GM12872 (cell line): ENCODE measurements at regions not wholly inside any gene's neighbourhood (a gene's known extent, or its start where the extent isn't known, plus 50 kb on each side); places are given as distances from the start of the nearest gene placed in this dataset.

ENCODE experiments used
- TF ChIP-seq, protein P1 (sequence below): IDR thresholded peaks from 3 replicates; pipeline ENCODE4 v1.5.1; 2011; ENCODE audit warnings: low read depth, mild to moderate bottlenecking, low read length, moderate library complexity; ENCODE audit not compliant: insufficient read depth

DNA sequence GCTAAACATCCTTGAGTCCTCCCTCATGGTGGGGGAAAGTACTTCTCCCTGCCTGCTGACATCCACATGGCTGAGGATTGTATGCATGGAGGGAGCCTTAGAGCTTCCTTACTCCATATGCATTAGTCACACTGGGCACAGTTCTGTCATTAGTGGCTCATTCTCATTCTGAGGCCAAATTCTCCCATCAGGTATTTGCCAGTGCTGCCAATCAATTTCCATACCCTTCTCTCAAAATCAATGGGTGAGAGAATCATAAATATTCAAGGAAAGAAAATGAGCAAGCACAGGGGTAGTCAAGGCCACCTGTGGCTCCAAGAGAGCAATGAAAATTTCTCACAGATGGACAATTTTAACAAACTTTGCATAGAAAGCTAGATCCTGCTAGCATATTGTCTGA is 422.6 kb upstream of the SETBP1 start:
- TF ChIP-seq, protein P1, sequence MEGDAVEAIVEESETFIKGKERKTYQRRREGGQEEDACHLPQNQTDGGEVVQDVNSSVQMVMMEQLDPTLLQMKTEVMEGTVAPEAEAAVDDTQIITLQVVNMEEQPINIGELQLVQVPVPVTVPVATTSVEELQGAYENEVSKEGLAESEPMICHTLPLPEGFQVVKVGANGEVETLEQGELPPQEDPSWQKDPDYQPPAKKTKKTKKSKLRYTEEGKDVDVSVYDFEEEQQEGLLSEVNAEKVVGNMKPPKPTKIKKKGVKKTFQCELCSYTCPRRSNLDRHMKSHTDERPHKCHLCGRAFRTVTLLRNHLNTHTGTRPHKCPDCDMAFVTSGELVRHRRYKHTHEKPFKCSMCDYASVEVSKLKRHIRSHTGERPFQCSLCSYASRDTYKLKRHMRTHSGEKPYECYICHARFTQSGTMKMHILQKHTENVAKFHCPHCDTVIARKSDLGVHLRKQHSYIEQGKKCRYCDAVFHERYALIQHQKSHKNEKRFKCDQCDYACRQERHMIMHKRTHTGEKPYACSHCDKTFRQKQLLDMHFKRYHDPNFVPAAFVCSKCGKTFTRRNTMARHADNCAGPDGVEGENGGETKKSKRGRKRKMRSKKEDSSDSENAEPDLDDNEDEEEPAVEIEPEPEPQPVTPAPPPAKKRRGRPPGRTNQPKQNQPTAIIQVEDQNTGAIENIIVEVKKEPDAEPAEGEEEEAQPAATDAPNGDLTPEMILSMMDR = no peak

DNA sequence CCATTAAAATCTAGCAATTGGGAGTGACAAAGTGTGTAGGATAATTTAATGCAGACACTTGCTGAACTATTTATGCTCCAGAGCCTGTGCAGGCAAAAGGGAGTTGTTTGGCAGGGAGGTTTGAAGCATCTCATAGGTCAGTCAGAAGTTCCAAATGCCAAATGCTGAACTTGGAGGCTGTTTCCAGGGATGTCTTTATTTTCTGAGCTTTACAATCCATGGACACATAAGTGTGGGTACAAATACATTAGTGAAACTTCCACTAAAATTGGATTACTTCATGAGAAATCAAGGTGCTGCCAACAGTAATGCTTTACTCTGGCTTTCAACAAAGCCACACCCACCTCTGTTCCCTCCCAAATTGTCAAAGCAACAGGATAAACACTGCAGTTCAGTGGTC is 422.1 kb upstream of the SETBP1 start:
- TF ChIP-seq, protein P1 = no peak

DNA sequence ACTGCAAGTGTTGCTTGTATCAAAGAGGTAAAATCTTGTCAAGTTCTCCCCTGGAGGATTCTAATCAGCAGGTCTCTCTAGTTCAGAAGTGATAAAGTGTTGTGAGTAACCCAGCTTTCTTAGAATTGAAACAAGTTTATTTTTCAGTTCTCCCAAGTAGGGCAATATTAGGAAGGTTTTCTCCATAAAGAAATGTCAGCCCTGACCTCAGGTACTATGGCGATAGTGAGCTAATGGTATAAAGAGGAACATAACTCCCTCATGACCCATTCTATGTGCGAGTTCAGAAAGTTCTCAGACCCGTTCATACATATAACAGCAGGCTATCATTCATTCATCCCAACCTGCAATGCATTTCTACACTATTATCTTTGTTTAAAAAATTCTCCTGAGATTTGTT is 421.1 kb upstream of the SETBP1 start:
- TF ChIP-seq, protein P1 = no peak

DNA sequence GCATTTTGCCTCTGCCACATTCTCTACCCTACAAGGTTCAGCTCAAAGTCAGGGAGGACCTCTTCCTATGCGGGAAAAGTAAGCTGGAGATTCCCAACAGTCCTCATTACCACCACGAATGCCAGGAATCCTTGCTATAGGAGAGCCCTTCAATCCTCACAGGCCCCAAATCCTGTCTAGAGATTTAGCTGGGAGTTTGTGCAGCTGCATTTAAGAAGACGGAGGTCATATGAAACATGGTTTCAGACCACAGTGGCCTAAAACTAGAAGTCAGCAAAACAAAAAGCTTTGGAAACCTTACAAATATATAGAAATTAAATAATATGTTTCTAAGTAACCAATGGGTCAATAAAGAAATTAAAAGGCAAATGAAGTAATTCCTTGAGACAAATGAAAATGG is 415.3 kb upstream of the SETBP1 start:
- TF ChIP-seq, protein P1 = no peak

DNA sequence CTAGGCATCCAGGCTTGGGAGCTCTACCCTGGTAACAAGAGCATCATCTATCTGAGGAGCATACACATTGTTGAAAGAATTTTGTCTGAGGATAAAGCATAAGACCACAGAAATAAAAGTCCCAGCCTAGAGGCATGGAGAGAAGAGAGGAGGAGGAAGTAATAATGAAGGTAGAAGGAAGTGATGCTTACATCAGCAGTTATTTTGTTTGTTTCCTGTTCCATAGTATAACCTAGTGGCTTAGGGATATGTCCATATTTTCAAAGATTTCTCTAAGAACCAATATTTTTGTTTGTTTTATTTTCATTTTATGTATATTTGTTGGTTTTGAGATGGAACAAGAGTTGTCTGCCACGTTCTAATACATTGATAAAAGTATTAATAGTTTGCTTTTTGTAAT is 407.4 kb upstream of the SETBP1 start:
- TF ChIP-seq, protein P1 = no peak

DNA sequence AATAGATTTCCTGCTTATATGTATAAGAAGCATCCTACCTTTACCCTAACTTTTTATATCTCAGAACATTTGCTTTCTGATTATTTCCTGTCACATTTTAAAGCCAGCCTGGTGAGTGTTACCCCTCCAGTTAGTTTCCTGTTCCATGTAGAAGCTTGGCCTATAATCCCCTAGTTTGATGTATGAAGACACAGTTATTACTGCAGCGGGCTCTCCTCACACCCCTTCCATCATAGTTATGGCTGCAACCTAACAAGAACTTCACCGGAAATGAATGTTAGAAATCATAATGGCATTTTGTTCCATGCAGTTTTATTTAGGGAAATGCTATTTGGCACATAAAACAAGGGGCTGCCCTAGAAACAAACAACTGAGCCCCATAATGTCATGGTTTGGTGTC is 400.2 kb upstream of the SETBP1 start:
- TF ChIP-seq, protein P1 = no peak

DNA sequence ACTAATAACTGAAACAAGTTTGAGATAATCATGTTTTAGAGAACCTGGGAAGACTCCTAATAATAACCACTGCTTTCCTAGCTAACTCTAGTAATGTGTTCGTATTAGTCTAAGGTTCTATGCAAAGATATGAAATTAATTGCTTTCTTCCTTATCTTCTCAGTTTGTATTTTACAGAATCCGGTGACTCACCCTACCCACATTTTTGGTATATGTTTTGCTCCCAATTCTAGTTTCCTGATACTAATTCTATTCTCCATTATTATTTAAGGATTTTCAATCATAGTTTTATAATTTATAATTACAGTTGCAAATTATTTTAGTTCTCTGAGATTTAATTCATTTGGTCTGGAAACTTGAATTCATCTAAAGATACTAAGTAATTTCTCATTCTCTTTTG is 394.6 kb upstream of the SETBP1 start:
- TF ChIP-seq, protein P1 = no peak
